Thyroid gland (tissue), 4 donors: ENCODE measurements at regions not wholly inside any gene's neighbourhood (a gene's known extent, or its start where the extent isn't known, plus 50 kb on each side); places are given as distances from the start of the nearest gene placed in this dataset.

Experiments
- CTCF ChIP-seq, 6 experiments: fragments of 200-600 bp in 3 of 6; fragments of 450-650 bp in 3 of 6; sonication (generic) in 3 of 6; IDR thresholded peaks; one replicate each; pipeline ENCODE4 v1.5.1; 2016 to 2019; ENCODE audit warnings: antibody characterized with exemption in 6 of 6, mild to moderate bottlenecking in 2 of 6, inconsistent platforms in 1 of 6, moderate library complexity in 1 of 6
- POLR2A ChIP-seq, 2 donors: fragments of 450-650 bp; IDR thresholded peaks; one replicate each; pipeline ENCODE4 v1.6.1; 2017; ENCODE audit warnings: antibody characterized with exemption in 2 of 2, mild to moderate bottlenecking in 2 of 2, moderate library complexity in 1 of 2

DNA sequence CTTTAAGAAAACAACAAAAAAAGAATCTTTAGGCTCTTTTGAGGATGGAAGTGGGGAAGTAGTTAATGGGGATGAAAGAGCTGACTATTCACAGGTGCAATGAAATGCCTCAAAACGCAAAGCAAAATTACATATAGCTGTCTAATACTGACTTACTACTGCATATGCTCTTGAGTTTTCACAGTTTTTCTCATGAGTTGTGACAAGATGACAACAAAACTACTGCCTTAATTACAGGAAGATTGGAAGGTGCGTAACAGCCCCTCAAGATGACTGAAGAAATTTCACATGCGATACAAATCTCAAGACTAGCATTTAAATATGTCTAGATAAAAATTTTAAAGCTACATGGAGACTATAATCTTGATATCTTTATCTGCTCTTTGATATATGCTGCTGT lies 547.8 kb upstream of the POU3F2 start:
- TF ChIP-seq CTCF (IDR thresholded peaks at IDR 0.05) (no peak), POLR2A (IDR thresholded peaks at IDR 0.05) (no peak)
